ENCODE measurements at regions not wholly inside any gene's neighbourhood (a gene's known extent, or its start where the extent isn't known, plus 50 kb on each side); places are given as distances from the start of the nearest gene placed in this dataset.

DNA sequence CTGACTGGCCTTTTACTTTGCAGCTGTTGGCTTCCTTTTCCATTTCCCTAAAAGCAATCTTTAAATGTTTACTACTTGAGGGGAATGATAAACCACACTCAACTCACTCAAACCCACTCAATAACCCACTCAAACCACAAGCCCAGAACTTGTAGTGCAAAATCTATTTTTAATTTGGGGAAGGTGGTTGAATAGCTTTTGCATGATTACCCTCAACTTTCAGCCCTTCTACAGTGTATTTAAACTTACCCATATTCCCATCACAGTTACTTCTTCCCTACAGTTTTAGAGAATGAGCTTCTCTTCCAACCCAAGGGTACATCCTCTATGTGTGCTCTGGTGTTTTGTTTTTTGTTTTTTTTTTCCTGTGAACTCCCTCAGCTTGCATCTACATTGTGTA, 636.1 kb downstream of the TDRD15 start:
- no peaks in the 10 kb centered on the region for H3K36me3 ChIP-seq (ENCODE audit: control insufficient read depth in 2 of 2, insufficient read depth in 1 of 2, low read length in 2 of 2)
- no peak overlapping the region for H3K27ac ChIP-seq (ENCODE audit: extremely low read depth, low read depth, low read length)
- ChIA-PET CTCF (no interaction called here), POLR2A (no interaction called here)
- TF ChIP-seq ZNF768 (tag by site-specific recombination; IDR thresholded peaks at IDR 0.05) (no peak), ZSCAN16 (tag by site-specific recombination; IDR thresholded peaks at IDR 0.05) (no peak), YY2 (tag by site-specific recombination; IDR thresholded peaks at IDR 0.05) (no peak), ZNF624 (tag by site-specific recombination; IDR thresholded peaks at IDR 0.05) (no peak), ZNF324 (tag by site-specific recombination; IDR thresholded peaks at IDR 0.05) (no peak), ZNF670 (tag by site-specific recombination; IDR thresholded peaks at IDR 0.05; ENCODE audit: low read depth) (no peak), ZFP37 (tag by site-specific recombination; IDR thresholded peaks at IDR 0.05) (no peak), ZNF426 (tag by site-specific recombination; IDR thresholded peaks at IDR 0.05) (no peak), WT1 (tag by site-specific recombination; IDR thresholded peaks at IDR 0.05) (no peak), ZNF560 (tag by site-specific recombination; IDR thresholded peaks at IDR 0.05; ENCODE audit: borderline replicate concordance) (no peak), KLF1 (tag by site-specific recombination; IDR thresholded peaks at IDR 0.05) (no peak), ZNF184 (tag by site-specific recombination; IDR thresholded peaks at IDR 0.05) (no peak)
- TF ChIP-seq, protein P1, sequence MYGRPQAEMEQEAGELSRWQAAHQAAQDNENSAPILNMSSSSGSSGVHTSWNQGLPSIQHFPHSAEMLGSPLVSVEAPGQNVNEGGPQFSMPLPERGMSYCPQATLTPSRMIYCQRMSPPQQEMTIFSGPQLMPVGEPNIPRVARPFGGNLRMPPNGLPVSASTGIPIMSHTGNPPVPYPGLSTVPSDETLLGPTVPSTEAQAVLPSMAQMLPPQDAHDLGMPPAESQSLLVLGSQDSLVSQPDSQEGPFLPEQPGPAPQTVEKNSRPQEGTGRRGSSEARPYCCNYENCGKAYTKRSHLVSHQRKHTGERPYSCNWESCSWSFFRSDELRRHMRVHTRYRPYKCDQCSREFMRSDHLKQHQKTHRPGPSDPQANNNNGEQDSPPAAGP (tag by site-specific recombination; IDR thresholded peaks at IDR 0.05): no peak
- TF ChIP-seq, protein P2, sequence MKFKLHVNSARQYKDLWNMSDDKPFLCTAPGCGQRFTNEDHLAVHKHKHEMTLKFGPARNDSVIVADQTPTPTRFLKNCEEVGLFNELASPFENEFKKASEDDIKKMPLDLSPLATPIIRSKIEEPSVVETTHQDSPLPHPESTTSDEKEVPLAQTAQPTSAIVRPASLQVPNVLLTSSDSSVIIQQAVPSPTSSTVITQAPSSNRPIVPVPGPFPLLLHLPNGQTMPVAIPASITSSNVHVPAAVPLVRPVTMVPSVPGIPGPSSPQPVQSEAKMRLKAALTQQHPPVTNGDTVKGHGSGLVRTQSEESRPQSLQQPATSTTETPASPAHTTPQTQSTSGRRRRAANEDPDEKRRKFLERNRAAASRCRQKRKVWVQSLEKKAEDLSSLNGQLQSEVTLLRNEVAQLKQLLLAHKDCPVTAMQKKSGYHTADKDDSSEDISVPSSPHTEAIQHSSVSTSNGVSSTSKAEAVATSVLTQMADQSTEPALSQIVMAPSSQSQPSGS (tag by site-specific recombination; IDR thresholded peaks at IDR 0.05; ENCODE audit: low read depth): no peak
- TF ChIP-seq, protein P3, sequence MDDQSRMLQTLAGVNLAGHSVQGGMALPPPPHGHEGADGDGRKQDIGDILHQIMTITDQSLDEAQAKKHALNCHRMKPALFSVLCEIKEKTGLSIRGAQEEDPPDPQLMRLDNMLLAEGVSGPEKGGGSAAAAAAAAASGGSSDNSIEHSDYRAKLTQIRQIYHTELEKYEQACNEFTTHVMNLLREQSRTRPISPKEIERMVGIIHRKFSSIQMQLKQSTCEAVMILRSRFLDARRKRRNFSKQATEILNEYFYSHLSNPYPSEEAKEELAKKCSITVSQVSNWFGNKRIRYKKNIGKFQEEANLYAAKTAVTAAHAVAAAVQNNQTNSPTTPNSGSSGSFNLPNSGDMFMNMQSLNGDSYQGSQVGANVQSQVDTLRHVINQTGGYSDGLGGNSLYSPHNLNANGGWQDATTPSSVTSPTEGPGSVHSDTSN (CRISPR knock-in tag; IDR thresholded peaks at IDR 0.05): no peak
- no peak overlapping the region for H3K4me3 ChIP-seq (ENCODE audit: low read depth, low read length)
- no peaks in the 10 kb centered on the region for H3K9me3 ChIP-seq (ENCODE audit: control insufficient read depth, insufficient read depth, low read depth, low read length)
- no peaks in the 10 kb centered on the region for H3K4me1 ChIP-seq (ENCODE audit: control insufficient read depth, insufficient read depth, low read length)

DNA sequence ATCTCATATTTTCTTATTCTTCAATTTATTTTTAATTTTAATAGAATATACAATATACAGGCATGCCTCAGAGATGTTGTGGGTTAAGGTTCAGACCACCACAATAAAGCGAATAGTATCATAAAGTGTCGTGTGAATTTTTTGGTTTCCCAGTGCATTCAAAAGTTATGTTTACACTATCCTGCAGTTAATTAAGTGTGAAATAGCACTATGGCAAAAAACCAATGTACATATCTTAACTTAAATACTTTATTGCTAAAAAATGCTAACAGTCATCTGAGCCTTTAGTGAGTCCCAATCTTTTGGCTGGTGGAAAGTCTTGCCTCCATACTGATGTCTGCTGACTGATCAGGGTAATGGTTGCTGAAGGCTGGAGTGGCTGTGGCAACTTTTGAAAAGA, 637.6 kb downstream of the TDRD15 start:
- Histone ChIP-seq H3K9me3 (ENCODE audit: control insufficient read depth, insufficient read depth, low read depth, low read length) (no peaks in the 10 kb centered on the region), H3K4me3 (ENCODE audit: low read depth, low read length) (no peak overlapping the region), H3K27ac (ENCODE audit: extremely low read depth, low read depth, low read length) (no peak overlapping the region), H3K4me1 (ENCODE audit: control insufficient read depth, insufficient read depth, low read length) (no peaks in the 10 kb centered on the region), H3K36me3 (ENCODE audit: control insufficient read depth in 2 of 2, insufficient read depth in 1 of 2, low read length in 2 of 2) (no peaks in the 10 kb centered on the region)
- TF ChIP-seq ZNF394 (tag by site-specific recombination; IDR thresholded peaks at IDR 0.05; ENCODE audit: borderline replicate concordance): no peak
- TF ChIP-seq ZBTB17 (tag by site-specific recombination; IDR thresholded peaks at IDR 0.05): no peak
- no peak for TF ChIP-seq GLI2 (tag by site-specific recombination; IDR thresholded peaks at IDR 0.05; ENCODE audit: borderline replicate concordance, low read depth)
- no peak for TF ChIP-seq IKZF3 (tag by site-specific recombination; IDR thresholded peaks at IDR 0.05)
- no peak for TF ChIP-seq ZNF791 (tag by site-specific recombination; IDR thresholded peaks at IDR 0.05)
- no peak for TF ChIP-seq PRDM1 (tag by site-specific recombination; IDR thresholded peaks at IDR 0.05)
- TF ChIP-seq ZNF843 (tag by site-specific recombination; IDR thresholded peaks at IDR 0.05): no peak
- TF ChIP-seq, protein P4, sequence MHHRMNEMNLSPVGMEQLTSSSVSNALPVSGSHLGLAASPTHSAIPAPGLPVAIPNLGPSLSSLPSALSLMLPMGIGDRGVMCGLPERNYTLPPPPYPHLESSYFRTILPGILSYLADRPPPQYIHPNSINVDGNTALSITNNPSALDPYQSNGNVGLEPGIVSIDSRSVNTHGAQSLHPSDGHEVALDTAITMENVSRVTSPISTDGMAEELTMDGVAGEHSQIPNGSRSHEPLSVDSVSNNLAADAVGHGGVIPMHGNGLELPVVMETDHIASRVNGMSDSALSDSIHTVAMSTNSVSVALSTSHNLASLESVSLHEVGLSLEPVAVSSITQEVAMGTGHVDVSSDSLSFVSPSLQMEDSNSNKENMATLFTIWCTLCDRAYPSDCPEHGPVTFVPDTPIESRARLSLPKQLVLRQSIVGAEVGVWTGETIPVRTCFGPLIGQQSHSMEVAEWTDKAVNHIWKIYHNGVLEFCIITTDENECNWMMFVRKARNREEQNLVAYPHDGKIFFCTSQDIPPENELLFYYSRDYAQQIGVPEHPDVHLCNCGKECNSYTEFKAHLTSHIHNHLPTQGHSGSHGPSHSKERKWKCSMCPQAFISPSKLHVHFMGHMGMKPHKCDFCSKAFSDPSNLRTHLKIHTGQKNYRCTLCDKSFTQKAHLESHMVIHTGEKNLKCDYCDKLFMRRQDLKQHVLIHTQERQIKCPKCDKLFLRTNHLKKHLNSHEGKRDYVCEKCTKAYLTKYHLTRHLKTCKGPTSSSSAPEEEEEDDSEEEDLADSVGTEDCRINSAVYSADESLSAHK (tag by site-specific recombination; IDR thresholded peaks at IDR 0.05): no peak
- CTCF ChIA-PET: interaction anchor here (2.1 kb wide), 1 partner anchor 8 kb away, joined by 8 read pairs; no protein-coding TSS in a partner anchor
- POLR2A ChIA-PET: no interaction called here

Data from HEK293 (cell line).